Esophagus muscularis mucosa (tissue), 4 donors: ENCODE measurements at regions not wholly inside any gene's neighbourhood (a gene's known extent, or its start where the extent isn't known, plus 50 kb on each side); places are given as distances from the start of the nearest gene placed in this dataset.

Experiments used
- DNase-seq: peaks from one replicate; pipeline ENCODE4 v3.0.0-alpha.2; 2017; ENCODE audit errors: extremely low spot score
- H3K27ac ChIP-seq, 4 donors: fragments of 200-600 bp; sonication (generic); replicated peaks in 1 of 4; 1 replicate in 3 of 4; 2 replicates in 1 of 4; pipeline ENCODE4 v1.5.1; 2016 to 2019; ENCODE audit warnings: mild to moderate bottlenecking in 1 of 4
- H3K27me3 ChIP-seq, 4 donors: fragments of 200-600 bp; sonication (generic); one replicate each; pipeline versions ENCODE4 v1.5.1 to v1.6.0; 2016 to 2019
- H3K36me3 ChIP-seq, 4 donors: fragments of 200-600 bp; sonication (generic); one replicate each; pipeline ENCODE4 v1.5.1; 2016 to 2019
- H3K4me1 ChIP-seq, 4 donors: fragments of 200-600 bp; sonication (generic); one replicate each; pipeline ENCODE4 v1.5.1; 2016 to 2019
- H3K4me3 ChIP-seq, 4 donors: fragments of 200-600 bp; sonication (generic); 1 replicate in 2 of 4; 2 replicates in 2 of 4; pipeline ENCODE4 v1.5.1; 2016 to 2019; ENCODE audit warnings: mild to moderate bottlenecking in 4 of 4, moderate library complexity in 1 of 4
- H3K9me3 ChIP-seq, 4 donors: fragments of 200-600 bp; sonication (generic); 1 replicate in 3 of 4; 2 replicates in 1 of 4; pipeline ENCODE4 v1.5.1; 2016 to 2019
- EP300 ChIP-seq: sonication (generic); formaldehyde crosslinking; IDR thresholded peaks from one replicate; pipeline ENCODE4 v1.6.1; 2017; ENCODE audit warnings: antibody characterized with exemption
- POLR2A ChIP-seq: fragments of 450-650 bp; IDR thresholded peaks from one replicate; pipeline ENCODE4 v1.6.1; 2017; ENCODE audit warnings: antibody characterized with exemption, moderate library complexity, mild to moderate bottlenecking, low read depth
- POLR2AphosphoS5 ChIP-seq, 2 donors: sonication (generic); formaldehyde crosslinking; IDR thresholded peaks; one replicate each; pipeline ENCODE4 v1.6.1; 2017; ENCODE audit warnings: antibody characterized with exemption in 2 of 2
- WGBS: methylation state at CpG from one replicate; pipeline ENCODE4 v1.1.5; 2018; 5-methylcytosine and 5-hydroxymethylcytosine counted together
- intact Hi-C: fragments of 100-400 bp; cut with DNase I; formaldehyde crosslinking; loops from one replicate; pipeline ENCODE4 v1.15.1; 2023
- TF ChIP-seq, protein P1 (sequence below), 3 experiments: fragments of 200-600 bp in 2 of 3; fragments of 450-650 bp in 1 of 3; sonication (generic) in 2 of 3; IDR thresholded peaks; one replicate each; pipeline ENCODE4 v1.5.1; 2017 to 2019; ENCODE audit warnings: antibody characterized with exemption in 3 of 3, mild to moderate bottlenecking in 2 of 3, moderate library complexity in 1 of 3

DNA sequence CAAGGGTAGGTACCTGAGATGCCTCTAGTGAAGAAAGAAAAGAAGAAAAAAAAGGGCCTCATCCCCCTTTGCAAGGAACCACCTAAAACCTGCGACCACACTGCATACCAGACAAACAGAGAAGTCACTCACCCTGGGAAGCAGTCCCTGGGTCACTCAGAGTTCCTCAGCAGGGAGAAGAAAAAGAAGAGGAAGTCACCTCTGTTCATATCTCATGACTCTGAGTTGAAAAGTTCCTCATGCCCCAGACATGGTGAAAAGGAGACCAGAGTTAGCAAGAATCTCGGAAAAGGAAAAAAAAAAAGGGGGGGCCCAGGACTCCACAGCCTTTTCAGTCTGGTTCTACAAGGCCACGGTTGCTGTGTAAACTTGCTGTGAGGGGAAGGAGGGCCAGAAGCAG lies 478.4 kb upstream of the NRXN1 start:
- Histone ChIP-seq H3K4me1 (no peaks in the 10 kb centered on the region), H3K27ac (no peak overlapping the region), H3K27me3 (no peaks in the 10 kb centered on the region), H3K4me3 (no peak overlapping the region), H3K9me3 (no peaks in the 10 kb centered on the region), H3K36me3 (no peaks in the 10 kb centered on the region)
- TF ChIP-seq, protein P1, sequence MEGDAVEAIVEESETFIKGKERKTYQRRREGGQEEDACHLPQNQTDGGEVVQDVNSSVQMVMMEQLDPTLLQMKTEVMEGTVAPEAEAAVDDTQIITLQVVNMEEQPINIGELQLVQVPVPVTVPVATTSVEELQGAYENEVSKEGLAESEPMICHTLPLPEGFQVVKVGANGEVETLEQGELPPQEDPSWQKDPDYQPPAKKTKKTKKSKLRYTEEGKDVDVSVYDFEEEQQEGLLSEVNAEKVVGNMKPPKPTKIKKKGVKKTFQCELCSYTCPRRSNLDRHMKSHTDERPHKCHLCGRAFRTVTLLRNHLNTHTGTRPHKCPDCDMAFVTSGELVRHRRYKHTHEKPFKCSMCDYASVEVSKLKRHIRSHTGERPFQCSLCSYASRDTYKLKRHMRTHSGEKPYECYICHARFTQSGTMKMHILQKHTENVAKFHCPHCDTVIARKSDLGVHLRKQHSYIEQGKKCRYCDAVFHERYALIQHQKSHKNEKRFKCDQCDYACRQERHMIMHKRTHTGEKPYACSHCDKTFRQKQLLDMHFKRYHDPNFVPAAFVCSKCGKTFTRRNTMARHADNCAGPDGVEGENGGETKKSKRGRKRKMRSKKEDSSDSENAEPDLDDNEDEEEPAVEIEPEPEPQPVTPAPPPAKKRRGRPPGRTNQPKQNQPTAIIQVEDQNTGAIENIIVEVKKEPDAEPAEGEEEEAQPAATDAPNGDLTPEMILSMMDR (IDR thresholded peaks at IDR 0.05) = no peak
- TF ChIP-seq EP300 (no peak), POLR2AphosphoS5 (IDR thresholded peaks at IDR 0.05) (no peak), POLR2A (no peak)
- 68% methylated on average over 3 of the region's 3 CpGs for WGBS
- no peak for DNase-seq
- intact Hi-C loops = no loop called here

DNA sequence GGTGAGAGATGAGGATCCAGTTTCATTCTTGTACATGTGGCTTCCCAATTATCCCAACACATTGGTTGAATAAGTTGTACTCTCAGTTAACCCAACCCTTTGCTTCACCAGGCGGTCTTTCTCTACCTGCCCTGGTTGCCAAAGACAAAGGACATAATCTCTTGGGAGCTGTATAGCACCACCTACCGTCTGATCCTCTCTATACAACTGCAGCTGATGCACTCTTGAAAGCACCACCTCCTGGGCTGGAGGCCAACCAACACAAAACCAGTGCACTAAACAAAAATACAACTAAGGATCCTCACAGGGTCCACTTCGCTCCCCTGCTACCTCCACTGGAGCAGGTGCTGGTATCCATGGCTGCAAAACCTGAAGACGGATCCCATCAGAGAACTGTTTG lies 473.6 kb upstream of the NRXN1 start:
- no peak for TF ChIP-seq POLR2AphosphoS5 (IDR thresholded peaks at IDR 0.05)
- no peak for TF ChIP-seq EP300
- Histone ChIP-seq H3K27ac (no peak overlapping the region), H3K4me3 (no peak overlapping the region), H3K9me3 (peaks cover 0 to 7% (median 3%) of the 10 kb centered on the region in 4 donors), H3K36me3 (no peaks in the 10 kb centered on the region), H3K4me1 (no peaks in the 10 kb centered on the region), H3K27me3 (no peaks in the 10 kb centered on the region)
- WGBS = 81% methylated on average over 4 of the region's 4 CpGs
- intact Hi-C loops = no loop called here
- DNase-seq = no peak

DNA sequence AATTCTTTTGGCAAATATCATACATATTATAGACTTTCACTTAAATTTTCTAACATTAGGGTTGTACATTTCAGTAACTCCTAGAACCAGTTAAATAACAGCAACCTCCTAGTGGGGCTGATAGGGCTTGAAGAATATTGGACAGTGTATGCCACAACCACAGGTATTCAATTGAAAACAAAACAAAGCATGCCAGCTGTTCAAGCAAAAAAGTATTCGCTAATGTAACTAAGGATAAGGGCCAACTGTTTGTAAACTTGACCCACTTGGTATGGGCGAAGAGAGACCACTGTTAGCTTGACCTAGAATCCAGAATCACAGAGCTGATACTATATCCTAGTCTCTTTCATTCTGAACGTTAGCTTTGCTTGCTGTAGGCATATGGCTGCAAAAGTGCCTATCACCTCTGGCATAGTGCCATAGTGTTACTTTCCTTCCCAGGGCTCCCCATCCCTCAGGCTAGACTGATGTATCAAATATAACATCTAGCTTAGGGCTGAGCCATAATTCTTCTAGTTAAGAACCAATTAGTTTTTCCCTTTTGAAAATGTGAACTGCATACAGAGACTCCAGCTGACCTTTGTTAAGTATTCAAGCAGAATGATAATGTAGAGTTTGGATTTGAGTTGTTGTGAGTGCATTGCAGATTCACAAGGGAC lies 458.8 kb upstream of the NRXN1 start:
- WGBS = 74% methylated on average over 3 of the region's 3 CpGs
- Histone ChIP-seq H3K4me3 (no peak overlapping the region), H3K27me3 (no peaks in the 10 kb centered on the region), H3K27ac (no peak overlapping the region), H3K9me3 (no peaks in the 10 kb centered on the region), H3K36me3 (no peaks in the 10 kb centered on the region), H3K4me1 (no peaks in the 10 kb centered on the region)
- no peak for DNase-seq
- no peak for TF ChIP-seq EP300
- intact Hi-C loops = no loop called here

DNA sequence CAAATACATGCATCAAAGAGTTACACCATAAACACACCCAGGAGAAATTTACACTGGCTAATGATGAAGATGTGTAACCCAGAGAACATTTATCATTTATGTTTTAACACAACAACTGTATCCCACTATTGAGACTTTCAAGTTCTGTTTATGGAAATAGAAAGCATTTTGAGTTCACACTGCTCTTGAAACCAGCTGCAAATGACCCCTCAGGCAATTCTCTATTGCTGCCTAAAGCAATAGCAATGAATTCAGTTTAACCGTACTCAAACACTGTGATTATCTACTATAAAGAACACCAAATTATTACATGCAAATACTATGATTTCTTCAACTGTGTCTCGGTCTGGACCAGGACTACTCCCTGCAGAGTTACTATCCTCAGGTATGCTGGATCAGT lies 452.7 kb upstream of the NRXN1 start:
- intact Hi-C loops = no loop called here
- TF ChIP-seq POLR2A = no peak
- TF ChIP-seq EP300 = no peak
- no peak for TF ChIP-seq POLR2AphosphoS5 (IDR thresholded peaks at IDR 0.05)
- TF ChIP-seq, protein P1 (IDR thresholded peaks at IDR 0.05) = no peak
- 82% methylated on average over 2 of the region's 2 CpGs for WGBS

DNA sequence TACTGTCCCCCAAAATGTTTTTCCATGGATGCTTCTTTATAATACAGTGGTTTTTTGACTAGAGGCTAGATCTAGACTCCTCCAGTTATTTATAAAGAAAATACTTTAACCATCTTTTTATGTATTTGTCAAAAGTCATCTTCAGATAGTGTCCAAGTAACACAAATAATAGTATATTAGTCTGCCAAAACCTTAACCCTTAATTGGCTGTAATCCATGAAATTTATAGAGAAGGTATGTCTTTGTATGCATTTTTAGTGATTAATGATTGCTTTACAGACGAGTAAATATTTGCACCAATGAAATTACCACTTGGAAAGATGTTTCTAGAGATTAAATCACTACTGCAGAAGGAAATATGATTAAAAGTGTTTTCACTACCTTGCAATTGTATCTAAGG lies 451.8 kb upstream of the NRXN1 start:
- H3K27ac ChIP-seq = no peak overlapping the region
- TF ChIP-seq EP300 (no peak), POLR2AphosphoS5 (IDR thresholded peaks at IDR 0.05) (no peak), POLR2A (no peak)
- TF ChIP-seq, protein P1 (IDR thresholded peaks at IDR 0.05) = no peak
- no peaks in the 10 kb centered on the region for H3K9me3 ChIP-seq
- no peaks in the 10 kb centered on the region for H3K4me1 ChIP-seq
- no peak overlapping the region for H3K4me3 ChIP-seq
- no peaks in the 10 kb centered on the region for H3K36me3 ChIP-seq
- 61% methylated on average over 1 of the region's 1 CpG for WGBS
- H3K27me3 ChIP-seq = no peaks in the 10 kb centered on the region
- intact Hi-C loops = no loop called here
- no peak for DNase-seq

More for the DNA sequence above, 452.7 kb upstream of the NRXN1 start:
- no peaks in the 10 kb centered on the region for H3K9me3 ChIP-seq
- H3K4me3 ChIP-seq = no peak overlapping the region
- DNase-seq = no peak
- H3K36me3 ChIP-seq = no peaks in the 10 kb centered on the region
- no peak overlapping the region for H3K27ac ChIP-seq
- no peaks in the 10 kb centered on the region for H3K4me1 ChIP-seq
- no peaks in the 10 kb centered on the region for H3K27me3 ChIP-seq

DNA sequence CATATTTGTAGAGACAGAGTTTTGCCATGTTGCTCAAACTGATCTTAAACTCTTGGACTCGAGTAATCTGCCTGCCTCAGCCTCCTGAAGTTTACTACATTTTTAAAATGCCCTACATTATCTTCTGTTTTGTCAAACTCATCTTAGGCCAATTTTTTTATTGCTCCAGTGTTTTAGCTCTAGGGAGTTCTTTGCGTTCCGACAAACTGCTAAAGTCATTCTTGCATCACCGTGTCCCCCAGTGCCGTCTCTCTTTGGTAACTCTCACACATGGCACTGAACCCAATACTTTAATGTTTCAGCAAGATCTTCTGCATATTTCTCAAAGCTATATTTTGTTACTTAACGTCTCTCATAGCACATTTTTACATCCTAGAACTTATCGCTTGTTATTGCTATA lies 440.9 kb upstream of the NRXN1 start:
- intact Hi-C loops = no loop called here
- Histone ChIP-seq H3K4me3 (no peak overlapping the region), H3K9me3 (no peaks in the 10 kb centered on the region), H3K36me3 (no peaks in the 10 kb centered on the region), H3K27me3 (no peaks in the 10 kb centered on the region), H3K4me1 (no peaks in the 10 kb centered on the region), H3K27ac (no peak overlapping the region)
- TF ChIP-seq, protein P1 (IDR thresholded peaks at IDR 0.05) = no peak
- TF ChIP-seq EP300 = no peak
- no peak for TF ChIP-seq POLR2AphosphoS5 (IDR thresholded peaks at IDR 0.05)
- no peak for TF ChIP-seq POLR2A
- 88% methylated on average over 7 of the region's 7 CpGs for WGBS
- DNase-seq = no peak
